Activated naive CD4-positive, alpha-beta T cell treated with anti-CD3 and anti-CD28 coated beads, Interleukin-2, amount 50 U/mL, for 72 hours (primary cell): ENCODE measurements at regions not wholly inside any gene's neighbourhood (a gene's known extent, or its start where the extent isn't known, plus 50 kb on each side); places are given as distances from the start of the nearest gene placed in this dataset.
"Not testable (repeated sequence)": the region's sequence is repeated elsewhere in the genome, so short reads cannot be mapped to it uniquely, and the experiment has no call there.

Experiments
- ATAC-seq, 2 donors: fragments of 150-1000 bp; cut with Tn5 transposase; 2 replicates each; pipeline ENCODE4 v1.10.0; 2021; ENCODE audit warnings: mild to moderate bottlenecking in 2 of 2, moderate library complexity in 2 of 2
- DNase-seq, 2 donors: peaks; one replicate each; pipeline ENCODE4 v3.0.0; 2021 to 2022; ENCODE audit warnings: low spot score in 2 of 2
- H3K27ac Mint-ChIP-seq, 2 donors: one replicate each; pipeline ENCODE4 v1.8.0; 2022; ENCODE audit warnings: mild to moderate bottlenecking in 2 of 2, mixed read lengths in 2 of 2
- H3K36me3 Mint-ChIP-seq, 2 donors: one replicate each; pipeline ENCODE4 v1.8.0; 2022; ENCODE audit warnings: mixed read lengths in 2 of 2
- H3K9me3 Mint-ChIP-seq, 2 donors: one replicate each; pipeline ENCODE4 v1.8.0; 2022; ENCODE audit warnings: mixed read lengths in 2 of 2

DNA sequence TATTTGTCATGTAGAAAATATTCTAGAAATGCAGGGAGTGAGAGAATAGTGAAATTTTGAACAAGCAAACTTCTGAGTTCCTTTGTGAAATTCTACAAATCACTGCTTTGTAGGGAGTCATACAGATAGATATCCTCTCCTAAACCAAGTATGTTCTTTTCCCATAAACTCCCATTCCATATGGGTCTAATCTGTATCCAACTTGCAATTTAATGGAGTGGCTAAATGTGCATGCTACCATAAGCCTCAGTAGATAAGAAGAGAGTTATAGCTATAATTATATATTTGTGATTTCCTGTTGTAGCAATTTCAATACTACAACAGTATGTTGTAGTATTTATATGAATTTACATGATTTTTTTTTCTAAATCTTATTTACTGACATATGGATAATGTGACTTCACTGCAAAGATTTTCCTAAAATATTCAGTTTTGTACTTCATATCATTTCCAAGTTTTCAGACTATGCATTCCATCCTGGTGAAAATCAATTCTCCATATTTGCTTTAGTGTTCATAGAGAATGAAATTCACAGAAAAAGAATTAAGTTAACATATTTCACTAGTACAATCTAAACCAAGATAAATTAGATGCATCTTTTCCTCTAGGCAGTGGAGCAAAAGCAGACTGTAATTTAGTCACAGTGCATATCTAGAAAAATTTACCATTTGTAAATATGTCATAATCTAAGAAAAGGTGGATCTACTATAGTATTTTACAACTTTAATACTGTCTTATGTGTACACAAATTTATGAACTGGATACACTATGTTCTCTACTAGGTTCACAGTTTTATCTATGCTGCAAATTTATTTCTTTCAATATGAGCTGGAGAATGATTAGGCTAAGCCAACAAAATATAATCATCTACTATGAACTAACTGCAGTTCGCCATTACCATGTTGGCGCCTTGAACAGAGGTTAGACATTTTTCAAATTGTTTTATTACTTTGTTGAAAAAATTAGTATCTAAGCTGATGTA is 372.9 kb upstream of the NDST3 start:
- DNase-seq, result no peak
- Mint-ChIP-seq H3K9me3 (peaks cover 0 to 11% of the 10 kb centered on the region in 2 donors), H3K27ac (no peak overlapping the region), H3K36me3 (no peaks in the 10 kb centered on the region)
- ATAC-seq, result no peak

DNA sequence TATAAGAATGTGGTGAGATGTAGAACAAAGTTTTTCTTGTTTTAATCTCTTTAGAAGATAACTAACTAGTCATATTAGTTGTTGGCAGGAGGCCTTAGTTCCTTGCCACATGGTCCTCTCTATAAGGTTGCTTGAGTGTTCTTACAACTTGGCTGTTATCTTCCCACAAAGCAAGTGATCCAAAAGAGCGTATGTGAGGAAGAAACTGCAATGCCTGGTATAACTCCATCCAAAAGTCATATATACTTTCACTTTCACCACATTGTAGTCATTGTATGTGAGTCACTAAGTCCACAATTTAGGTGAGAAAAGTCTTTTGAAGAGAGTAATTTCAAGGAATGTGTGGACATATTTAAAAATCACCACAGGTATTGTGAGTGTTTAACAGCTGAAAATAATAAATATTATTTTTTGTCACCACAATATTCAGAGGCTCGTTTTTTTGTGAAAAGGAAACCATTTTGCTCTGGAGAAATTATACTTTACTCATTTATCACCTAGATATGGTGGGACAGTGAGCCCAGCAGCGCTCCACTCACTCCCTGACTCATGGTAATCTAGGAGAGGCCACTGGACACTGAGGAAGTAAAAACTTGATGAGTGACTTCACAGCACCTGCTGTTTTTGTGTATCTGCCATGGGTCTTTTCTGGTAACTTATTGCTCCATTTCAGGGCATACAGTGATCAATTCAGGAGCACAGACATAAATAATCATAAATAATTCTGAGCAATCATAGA is 369.4 kb upstream of the NDST3 start:
- DNase-seq (no peak), ATAC-seq (no peak)
- no peaks in the 10 kb centered on the region for H3K9me3 Mint-ChIP-seq
- H3K36me3 Mint-ChIP-seq, result no peaks in the 10 kb centered on the region
- H3K27ac Mint-ChIP-seq, result no peak overlapping the region

DNA sequence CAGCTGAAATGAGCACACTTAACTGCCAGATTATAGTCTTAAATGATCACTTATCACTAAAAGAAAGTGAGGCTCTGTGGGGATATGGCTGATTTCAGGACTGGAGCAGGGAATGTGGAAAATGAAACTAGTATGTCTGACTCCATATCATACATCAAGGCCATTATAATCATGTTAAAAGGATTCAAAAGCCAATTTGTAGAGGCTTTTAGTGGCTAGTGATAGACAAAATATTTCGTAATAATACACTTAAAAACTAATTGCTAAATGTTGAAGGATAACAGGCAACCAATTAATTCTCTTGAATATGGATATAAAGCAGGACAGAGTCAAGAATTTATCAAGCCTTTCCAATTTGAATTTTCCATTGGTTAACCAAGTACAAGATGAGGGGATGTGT is 358.1 kb upstream of the NDST3 start:
- Mint-ChIP-seq H3K9me3 (peaks cover 0 to 9% of the 10 kb centered on the region in 2 donors), H3K36me3 (no peaks in the 10 kb centered on the region), H3K27ac (no peak overlapping the region)
- DNase-seq, result no peak
- ATAC-seq, result no peak

DNA sequence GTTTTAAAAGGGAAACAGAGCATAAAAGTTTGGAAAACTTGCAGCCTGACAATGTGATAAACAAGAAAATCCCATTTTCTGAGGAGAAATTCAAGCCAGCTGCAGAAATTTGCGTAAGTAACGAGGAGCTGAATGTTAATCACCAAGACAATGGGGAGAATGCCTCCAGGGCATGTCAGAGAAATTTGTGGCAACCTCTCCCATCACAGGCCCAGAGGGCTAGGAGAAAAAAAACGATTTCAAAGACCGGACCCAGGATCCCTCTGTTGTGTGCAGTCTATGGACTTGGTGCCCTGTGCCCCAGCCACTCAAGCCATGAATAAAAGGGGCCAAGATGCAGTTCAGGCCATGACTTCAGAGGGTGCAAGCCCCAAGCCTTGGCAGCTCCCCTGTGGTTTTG is 355.4 kb upstream of the NDST3 start:
- Mint-ChIP-seq H3K27ac (no peak overlapping the region), H3K36me3 (no peaks in the 10 kb centered on the region), H3K9me3 (peaks cover 0 to 9% of the 10 kb centered on the region in 2 donors)
- ATAC-seq (no peak), DNase-seq (no peak)

DNA sequence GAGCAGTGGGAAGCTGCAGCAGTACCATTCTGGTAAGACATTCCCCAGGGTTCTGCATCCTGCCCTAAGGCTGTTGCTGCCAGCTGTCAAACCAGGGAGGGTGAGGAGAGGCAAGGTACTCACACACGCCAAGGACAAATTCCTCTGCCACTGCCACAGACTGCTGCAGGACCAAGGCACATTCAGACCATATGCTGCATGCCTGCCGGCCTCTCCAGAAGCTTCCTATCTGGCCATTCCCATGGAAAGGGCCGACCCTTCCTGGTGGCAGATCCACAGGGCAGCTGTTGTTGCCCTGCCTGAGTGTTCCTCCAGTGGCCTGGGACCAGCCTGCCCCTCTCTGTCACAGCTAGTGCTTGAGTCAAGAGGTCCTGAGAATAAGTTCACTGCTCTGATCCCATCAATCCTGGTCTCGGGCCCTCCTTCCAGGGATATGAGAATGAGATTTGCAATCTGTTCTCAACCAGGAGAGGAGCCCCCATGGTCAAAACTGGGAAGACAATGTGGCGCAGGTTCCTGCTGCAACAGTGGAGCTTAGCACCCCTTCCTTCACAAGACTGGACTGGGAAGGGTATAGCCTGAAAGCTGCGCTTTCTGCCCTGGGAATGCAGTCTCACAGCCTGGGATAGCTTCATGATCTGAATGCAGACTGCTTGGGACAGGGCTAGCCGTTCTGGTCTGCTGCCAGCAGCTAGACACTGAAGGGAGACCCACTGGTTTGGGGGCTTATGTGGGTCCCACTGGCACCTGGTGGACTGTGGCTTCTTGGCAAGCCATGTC is 342.5 kb upstream of the NDST3 start:
- no peaks in the 10 kb centered on the region for H3K36me3 Mint-ChIP-seq
- H3K27ac Mint-ChIP-seq, result no peak overlapping the region
- peaks cover 11 to 17% of the 10 kb centered on the region in 2 donors for H3K9me3 Mint-ChIP-seq
- ATAC-seq (no peak), DNase-seq (no peak)

DNA sequence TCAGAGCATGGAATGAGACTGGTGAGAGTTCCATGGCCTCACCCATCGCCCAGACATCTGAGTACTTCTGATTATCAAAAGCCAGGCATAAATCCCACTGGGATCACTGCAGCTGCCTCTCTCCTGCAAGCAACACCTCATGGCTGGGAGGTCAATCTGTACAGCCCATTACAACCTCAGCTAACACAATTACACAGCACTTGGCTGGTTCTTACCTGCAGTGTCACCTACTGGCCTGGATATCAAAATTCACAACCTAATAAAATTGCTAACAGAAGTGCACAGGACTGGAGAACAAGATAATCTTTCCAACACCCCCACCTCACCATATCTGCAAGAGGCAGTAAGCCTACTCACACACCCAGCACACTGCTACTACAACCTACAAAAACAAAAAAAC is 341.7 kb upstream of the NDST3 start:
- no peaks in the 10 kb centered on the region for H3K36me3 Mint-ChIP-seq
- no peak for DNase-seq

DNA sequence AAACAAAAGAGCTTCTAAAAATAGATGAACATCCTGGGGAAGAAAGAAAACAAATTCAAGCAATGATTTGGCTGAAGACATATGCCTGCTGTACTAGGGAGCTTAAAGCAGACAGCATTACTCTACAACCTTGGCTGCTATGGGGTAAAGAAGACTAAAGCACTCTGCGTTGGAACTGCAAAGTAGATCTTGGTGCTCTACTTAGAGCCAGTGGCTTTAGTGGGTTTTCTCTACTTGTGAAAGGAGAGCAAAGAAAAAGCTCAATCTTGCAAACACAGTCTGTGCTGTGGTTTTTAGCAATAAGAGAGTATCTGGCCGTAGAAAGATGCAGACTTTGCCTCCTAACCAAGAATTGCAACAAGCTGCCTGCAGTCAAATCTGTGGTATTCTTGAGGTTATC is 334.7 kb upstream of the NDST3 start:
- no peak for ATAC-seq
- peaks cover 5 to 7% of the 10 kb centered on the region in 2 donors for H3K9me3 Mint-ChIP-seq

More for the DNA sequence above, 341.7 kb upstream of the NDST3 start:
- Mint-ChIP-seq H3K9me3 (peaks cover 11 to 17% of the 10 kb centered on the region in 2 donors), H3K27ac (no peak overlapping the region)
- ATAC-seq, result no peak

DNA sequence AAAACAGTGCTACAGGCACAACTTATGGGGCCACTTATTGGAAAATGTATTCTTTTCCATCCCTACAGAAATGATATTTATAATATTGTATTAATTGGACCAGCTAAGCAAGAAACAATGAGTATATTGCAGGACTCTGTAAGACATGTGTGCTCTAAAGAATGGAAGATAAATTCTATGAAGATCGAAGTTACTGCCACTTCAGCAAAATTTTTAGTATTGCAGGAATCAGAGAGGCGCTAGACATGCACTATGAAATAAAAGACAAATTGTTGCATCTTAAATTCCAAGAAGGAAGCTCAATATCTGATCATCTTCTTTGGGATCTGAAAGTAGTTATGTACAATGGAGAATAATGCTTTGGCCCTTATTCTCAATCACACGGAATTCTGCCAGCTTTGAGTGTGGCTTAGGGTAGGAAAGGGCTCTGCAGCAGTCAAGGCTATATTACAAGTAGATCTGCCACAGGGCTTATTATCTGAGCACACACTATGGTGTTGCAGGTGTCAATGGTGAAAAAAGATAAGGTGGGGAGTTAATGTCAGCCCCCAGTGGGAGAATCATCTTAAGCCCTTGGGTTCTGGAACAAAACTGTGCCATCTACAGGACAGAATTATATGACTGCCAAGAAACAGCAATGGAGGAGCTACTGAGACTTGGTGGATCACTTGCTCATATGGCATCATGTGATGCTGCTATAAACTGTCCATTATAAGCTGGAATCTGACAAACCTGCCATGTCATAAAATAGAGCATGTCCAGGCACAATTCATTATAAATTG is 334.0 kb upstream of the NDST3 start:
- Mint-ChIP-seq H3K9me3 (peaks cover 4 to 5% of the 10 kb centered on the region in 2 donors), H3K27ac (no peak overlapping the region), H3K36me3 (no peaks in the 10 kb centered on the region)
- DNase-seq, result no peak
- ATAC-seq, result no peak

More for the DNA sequence above, 334.7 kb upstream of the NDST3 start:
- DNase-seq, result no peak
- no peaks in the 10 kb centered on the region for H3K36me3 Mint-ChIP-seq
- no peak overlapping the region for H3K27ac Mint-ChIP-seq

DNA sequence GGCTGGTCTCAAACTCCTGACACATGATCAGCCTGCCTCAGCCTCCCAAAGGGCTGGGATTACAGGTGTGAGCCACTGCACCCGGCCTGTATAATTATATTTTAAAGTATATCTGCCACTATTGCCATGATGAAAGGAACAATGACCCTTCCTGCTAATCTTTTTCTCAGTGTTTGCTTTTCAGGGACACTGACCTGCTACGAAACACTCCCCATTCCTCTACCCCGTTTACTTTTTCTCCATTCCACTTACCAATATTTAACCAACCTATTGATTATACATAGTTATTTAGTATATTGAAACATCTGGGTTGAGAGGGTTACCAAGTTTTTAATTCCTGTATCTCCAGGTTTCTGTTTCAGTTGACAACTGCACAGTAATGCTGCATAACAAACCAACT is 331.9 kb upstream of the NDST3 start:
- no peaks in the 10 kb centered on the region for H3K36me3 Mint-ChIP-seq
- DNase-seq (no peak), ATAC-seq (no peak)
- peaks cover 4 to 5% of the 10 kb centered on the region in 2 donors for H3K9me3 Mint-ChIP-seq
- H3K27ac Mint-ChIP-seq, result no peak overlapping the region

DNA sequence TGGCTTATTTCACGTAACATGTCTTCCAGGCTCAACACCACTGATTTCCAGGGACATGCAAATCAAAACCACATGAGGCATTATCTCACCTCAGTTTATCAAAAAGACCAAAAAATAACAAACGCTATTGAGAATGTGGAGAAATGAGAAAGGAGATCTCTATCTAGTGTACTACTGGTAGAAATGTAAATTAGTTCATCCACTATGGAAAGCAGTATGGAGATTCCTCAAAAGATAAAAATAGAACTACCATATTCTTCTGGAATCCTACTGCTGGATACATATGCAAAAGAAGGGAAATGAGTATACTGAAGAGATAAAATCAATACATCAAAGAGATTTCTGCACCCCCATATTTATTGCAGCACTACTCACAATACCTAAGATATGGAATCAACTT is 329.6 kb upstream of the NDST3 start:
- ATAC-seq, result no peak
- H3K27ac Mint-ChIP-seq, result no peak overlapping the region

DNA sequence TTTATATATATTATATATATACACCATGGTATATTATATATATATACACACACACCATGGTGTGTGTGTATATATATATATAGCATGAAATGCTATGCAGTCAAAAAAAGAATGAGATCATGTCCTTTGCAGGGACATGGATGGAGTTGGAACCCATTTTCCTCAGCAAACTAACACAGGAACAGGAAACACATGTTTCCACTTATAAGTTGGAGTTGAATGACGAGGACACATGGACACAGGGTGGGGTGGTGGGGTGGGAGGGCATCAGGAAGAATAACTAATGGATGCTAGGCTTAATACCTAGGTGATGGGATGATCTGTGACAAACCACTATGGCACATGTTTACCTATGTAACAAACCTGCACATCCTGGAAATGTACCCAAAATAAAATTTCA is 293.6 kb upstream of the NDST3 start:
- Mint-ChIP-seq H3K27ac (no peak overlapping the region), H3K36me3 (no peaks in the 10 kb centered on the region), H3K9me3 (peaks cover 5 to 10% of the 10 kb centered on the region in 2 donors)
- DNase-seq (no peak), ATAC-seq (no peak)

More for the DNA sequence above, 329.6 kb upstream of the NDST3 start:
- Mint-ChIP-seq H3K36me3 (no peaks in the 10 kb centered on the region), H3K9me3 (peaks cover 9 to 16% of the 10 kb centered on the region in 2 donors)
- DNase-seq, result no peak

DNA sequence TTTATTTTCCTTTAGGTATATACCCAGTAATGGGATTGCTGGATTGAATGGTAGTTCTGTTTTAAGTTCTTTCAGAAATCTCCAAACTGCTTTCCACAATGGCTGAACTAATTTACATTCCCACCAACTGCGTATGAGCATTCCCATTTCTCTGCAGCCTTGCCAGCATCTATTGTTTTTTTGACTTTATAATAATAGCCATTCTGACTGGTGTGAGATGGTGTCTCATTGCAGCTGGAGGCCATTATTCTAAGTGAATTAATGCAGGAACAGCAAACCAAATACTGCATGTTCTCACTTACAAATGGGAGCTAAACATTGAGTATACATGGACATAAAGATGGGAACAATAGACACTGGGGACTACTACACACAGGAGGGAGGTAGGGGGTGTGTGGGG is 288.9 kb upstream of the NDST3 start:
- ATAC-seq, DNase-seq, H3K9me3 Mint-ChIP-seq: not testable (repeated sequence)

DNA sequence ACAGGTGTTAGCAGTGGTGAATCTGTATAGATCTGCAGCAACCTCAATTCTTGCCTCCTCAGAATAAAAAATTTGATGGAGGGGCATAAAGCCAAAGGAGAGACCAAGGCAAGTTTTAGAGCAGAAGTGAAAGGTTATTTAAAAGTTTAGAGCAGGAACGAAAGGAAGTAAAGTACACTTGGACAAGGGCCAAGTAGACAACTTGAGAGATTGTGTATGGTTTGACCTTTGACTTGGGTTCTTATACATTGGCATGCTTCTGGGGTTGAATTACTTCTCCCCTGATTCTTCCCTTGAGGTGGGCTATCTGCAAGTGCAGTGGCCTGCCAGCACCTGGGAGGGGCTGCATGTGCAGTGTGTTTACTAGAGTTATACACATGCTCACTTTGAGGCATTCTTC is 278.8 kb upstream of the NDST3 start:
- DNase-seq, result no peak
- peaks cover 17 to 19% of the 10 kb centered on the region in 2 donors for H3K9me3 Mint-ChIP-seq
- no peak overlapping the region for H3K27ac Mint-ChIP-seq
- H3K36me3 Mint-ChIP-seq, result peaks cover 0 to 5% of the 10 kb centered on the region in 2 donors
- no peak for ATAC-seq

More for the DNA sequence above, 288.9 kb upstream of the NDST3 start:
- not testable (repeated sequence) for H3K27ac Mint-ChIP-seq, H3K36me3 Mint-ChIP-seq

DNA sequence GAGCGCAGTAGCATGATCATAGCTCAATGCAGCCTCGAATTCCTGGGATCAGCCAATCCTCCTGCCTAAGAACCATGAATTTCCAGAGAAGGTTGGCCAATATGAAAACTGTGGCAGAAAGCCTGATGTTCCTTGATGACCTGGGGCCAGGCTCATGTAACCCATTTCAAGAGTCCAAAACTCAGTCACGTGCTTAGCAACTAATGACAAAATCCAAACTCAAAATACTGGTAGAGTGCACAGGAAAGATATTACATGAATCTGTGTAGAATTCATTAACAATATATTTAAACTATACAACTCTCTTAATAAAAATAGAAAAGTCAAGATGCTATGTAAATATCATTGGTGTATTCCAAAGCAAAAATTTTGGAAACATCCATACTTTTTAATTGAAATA is 265.7 kb upstream of the NDST3 start:
- Mint-ChIP-seq H3K27ac (no peak overlapping the region), H3K9me3 (peaks cover 3 to 4% of the 10 kb centered on the region in 2 donors), H3K36me3 (no peaks in the 10 kb centered on the region)
- DNase-seq (no peak), ATAC-seq (no peak)

DNA sequence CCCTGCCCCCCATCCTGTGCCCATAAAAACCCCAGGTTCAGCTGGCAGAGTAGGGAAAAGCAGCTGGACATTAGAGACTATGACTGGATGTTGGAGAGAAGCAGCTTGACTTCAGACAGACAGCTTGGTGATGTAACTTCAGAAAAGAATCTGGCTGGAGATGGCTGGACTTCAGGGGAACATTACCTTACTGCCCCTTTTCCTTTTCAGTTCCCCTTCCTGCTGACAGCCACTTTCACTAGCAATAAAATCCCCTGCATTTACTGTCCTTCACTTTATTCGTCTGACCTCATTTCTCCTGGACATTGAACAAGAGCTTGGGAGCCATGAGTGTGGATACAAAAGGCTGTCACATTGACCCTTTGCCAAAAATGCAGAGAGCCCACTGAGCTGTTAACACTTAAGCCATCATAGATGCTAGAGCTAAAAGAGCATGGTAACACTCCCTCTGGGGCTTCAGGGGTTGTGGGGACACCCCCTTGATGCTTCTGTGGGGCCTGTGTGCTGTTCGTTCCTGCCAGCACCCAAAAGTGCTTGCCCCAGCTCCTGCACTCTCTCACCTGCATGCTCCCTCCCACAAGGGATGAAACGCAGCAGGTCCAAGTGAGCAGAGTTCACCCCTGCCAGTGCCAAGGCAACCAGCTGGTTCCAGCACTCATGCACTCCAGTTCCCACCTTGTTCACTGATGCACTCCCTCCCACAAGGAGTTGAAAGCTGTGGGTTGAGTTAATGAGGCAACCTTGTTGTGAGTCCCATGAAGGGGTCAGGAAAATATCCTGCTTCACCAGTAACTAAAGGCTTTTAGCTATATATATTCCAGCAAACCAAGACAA is 263.8 kb upstream of the NDST3 start:
- ATAC-seq (no peak), DNase-seq (no peak)
- no peak overlapping the region for H3K27ac Mint-ChIP-seq

More for the DNA sequence above, 263.8 kb upstream of the NDST3 start:
- Mint-ChIP-seq H3K36me3 (no peaks in the 10 kb centered on the region), H3K9me3 (peaks cover 0 to 8% of the 10 kb centered on the region in 2 donors)
